ENCODE measurements at regions not wholly inside any gene's neighbourhood (a gene's known extent, or its start where the extent isn't known, plus 50 kb on each side); places are given as distances from the start of the nearest gene placed in this dataset.

DNA sequence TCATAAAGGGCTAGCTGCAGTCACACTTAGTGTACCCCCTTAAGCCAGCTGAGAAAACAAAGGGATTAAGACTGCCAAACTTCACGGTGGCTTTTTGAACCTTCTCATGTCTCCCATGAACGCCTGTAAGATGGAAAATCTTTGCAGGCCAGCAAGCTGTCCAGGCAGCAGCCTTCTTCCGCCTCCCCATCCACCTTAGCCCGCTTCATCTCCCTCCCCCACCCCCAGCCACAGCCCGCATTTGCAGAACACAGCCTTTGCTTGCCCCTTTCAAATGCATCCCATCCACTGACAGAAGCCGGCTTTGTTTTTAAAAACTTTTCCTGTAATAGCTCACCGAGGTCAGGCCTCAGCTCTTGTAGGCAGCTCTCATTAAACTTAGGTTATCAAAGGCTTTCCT is 113.8 kb upstream of the FAM9B start:
- intact Hi-C loops (cut with DNase I), result no loop called here
- DNase-seq (no peak), ATAC-seq (no peak)
- Histone ChIP-seq H3K27me3 (no peaks in the 10 kb centered on the region), H3K9me3 (no peaks in the 10 kb centered on the region), H3K4me3 (no peak overlapping the region), H3K36me3 (no peaks in the 10 kb centered on the region), H3K27ac (no peak overlapping the region), H3K4me1 (no peaks in the 10 kb centered on the region)
- 19% methylated on average over 7 of the region's 7 CpGs for WGBS (ENCODE audit: insufficient coverage, low coverage, low lambda C conversion rate, missing lambda C conversion rate)
- no peak for TF ChIP-seq POLR2A (IDR thresholded peaks at IDR 0.05)
- TF ChIP-seq, protein P1, sequence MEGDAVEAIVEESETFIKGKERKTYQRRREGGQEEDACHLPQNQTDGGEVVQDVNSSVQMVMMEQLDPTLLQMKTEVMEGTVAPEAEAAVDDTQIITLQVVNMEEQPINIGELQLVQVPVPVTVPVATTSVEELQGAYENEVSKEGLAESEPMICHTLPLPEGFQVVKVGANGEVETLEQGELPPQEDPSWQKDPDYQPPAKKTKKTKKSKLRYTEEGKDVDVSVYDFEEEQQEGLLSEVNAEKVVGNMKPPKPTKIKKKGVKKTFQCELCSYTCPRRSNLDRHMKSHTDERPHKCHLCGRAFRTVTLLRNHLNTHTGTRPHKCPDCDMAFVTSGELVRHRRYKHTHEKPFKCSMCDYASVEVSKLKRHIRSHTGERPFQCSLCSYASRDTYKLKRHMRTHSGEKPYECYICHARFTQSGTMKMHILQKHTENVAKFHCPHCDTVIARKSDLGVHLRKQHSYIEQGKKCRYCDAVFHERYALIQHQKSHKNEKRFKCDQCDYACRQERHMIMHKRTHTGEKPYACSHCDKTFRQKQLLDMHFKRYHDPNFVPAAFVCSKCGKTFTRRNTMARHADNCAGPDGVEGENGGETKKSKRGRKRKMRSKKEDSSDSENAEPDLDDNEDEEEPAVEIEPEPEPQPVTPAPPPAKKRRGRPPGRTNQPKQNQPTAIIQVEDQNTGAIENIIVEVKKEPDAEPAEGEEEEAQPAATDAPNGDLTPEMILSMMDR (IDR thresholded peaks at IDR 0.05), result no peak

DNA sequence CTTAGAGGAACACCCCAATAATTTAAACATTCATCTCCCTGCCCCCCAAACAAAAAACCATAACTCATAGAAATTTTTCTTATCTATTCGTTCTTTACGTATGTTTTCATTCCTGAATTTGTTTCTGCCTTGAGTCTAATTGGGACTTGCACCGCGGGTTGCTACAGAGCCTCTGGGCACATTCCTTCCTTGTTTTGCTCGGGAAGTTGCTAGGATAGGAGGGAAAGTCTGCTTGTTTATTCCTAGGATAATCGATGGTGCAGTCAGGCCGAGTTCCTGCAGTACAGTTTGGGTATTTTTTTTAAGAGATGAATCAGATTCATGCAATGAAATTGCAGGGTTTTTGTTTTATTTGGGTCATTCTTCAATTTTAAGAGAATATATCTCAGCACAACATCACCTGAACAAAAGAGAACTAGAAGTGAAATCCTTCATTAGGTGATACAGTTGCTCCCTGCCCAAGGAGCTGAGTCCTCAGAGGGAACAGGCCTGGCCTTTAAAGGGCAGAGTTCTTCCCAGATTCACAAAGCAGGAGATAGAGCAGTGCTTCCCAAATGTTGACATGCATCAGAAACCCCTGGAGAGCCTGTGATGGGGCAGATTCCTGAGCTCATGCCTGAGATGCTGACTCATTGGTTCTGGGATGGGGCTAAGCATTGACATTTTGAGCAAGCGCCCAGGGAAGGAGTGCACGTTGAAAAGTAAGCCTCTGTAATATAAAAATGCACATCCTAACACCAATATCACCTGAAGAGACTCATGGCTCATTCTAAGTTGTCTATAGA is 114.9 kb upstream of the FAM9B start:
- 26% methylated on average over 8 of the region's 9 CpGs for WGBS (ENCODE audit: insufficient coverage, low coverage, low lambda C conversion rate, missing lambda C conversion rate)
- no peak for TF ChIP-seq POLR2A (IDR thresholded peaks at IDR 0.05)
- TF ChIP-seq, protein P1 (IDR thresholded peaks at IDR 0.05), result no peak
- no peaks in the 10 kb centered on the region for H3K36me3 ChIP-seq
- no peak overlapping the region for H3K4me3 ChIP-seq
- H3K27ac ChIP-seq, result no peak overlapping the region
- DNase-seq (no peak), ATAC-seq (no peak)
- no peaks in the 10 kb centered on the region for H3K9me3 ChIP-seq
- intact Hi-C loops (cut with DNase I), result no loop called here
- H3K27me3 ChIP-seq, result no peaks in the 10 kb centered on the region
- no peaks in the 10 kb centered on the region for H3K4me1 ChIP-seq

DNA sequence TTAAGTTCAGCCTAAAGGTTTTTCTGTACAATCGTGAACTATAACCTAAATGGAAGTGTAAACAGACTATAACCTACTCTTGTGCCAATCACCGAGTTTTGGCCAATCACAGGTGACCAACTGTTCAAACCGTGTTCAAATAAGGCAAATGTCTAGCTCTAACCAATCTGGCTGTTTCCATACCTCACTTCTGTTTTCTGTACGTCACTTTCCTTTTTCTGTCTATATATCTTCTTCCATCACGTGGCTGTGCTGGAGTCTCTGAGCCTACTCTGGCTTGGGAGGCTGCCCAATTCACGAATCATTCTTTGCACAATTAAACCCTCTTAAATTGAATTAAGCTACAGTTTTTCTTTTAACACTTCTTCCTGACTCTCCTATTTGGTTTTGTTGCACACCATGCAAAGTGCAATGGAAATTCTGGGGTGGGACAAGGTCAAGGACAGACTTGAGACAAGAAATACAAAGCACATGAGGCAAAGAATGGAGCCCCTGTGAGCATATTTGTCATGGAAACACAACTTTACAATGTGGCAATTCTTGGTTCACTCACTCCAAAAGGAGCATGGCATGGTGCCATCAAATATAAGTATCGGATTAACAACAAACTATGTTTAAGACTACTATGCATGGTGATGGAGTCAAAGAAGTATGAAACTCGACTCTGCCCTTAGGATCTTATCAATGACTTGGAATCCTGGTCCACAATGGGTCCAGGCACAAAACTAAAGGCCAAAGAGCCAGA is 115.7 kb upstream of the FAM9B start:
- DNase-seq, result no peak
- intact Hi-C loops (cut with DNase I), result no loop called here
- no peaks in the 10 kb centered on the region for H3K36me3 ChIP-seq
- no peak overlapping the region for H3K4me3 ChIP-seq
- no peak for TF ChIP-seq POLR2A (IDR thresholded peaks at IDR 0.05)
- TF ChIP-seq, protein P1 (IDR thresholded peaks at IDR 0.05), result no peak
- H3K27me3 ChIP-seq, result no peaks in the 10 kb centered on the region
- no peaks in the 10 kb centered on the region for H3K4me1 ChIP-seq
- no peak for ATAC-seq
- 59% methylated on average over 8 of the region's 8 CpGs for WGBS (ENCODE audit: insufficient coverage, low coverage, low lambda C conversion rate, missing lambda C conversion rate)
- H3K9me3 ChIP-seq, result no peaks in the 10 kb centered on the region
- H3K27ac ChIP-seq, result no peak overlapping the region

DNA sequence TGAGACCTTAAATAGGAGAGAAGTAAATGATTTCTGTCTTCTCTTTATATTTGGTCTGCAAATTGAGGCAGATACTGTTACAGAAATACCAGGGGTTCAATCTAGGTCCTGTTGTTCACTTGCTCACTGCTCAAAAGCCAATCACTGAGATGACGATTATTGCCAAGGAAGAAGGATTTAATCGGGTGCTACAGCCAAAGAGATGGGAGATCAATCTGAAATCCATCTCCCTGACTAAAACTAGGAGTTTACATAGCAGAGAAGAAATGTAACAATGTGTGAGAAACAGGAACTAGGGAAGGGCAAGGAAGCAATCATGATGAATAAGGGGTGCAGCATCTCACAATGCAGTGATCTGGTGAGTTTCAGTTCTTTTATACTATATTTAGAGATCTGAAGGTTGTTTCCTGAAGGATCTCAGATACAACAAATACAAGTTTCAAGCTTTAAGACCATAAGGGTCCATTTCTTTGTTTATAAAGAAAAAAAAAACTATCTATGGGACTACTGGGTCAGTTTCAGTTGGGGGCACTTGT is 117.9 kb upstream of the FAM9B start:
- WGBS (ENCODE audit: insufficient coverage, low coverage, low lambda C conversion rate, missing lambda C conversion rate), result 92% methylated on average over 2 of the region's 2 CpGs

More for the DNA sequence above, 117.9 kb upstream of the FAM9B start:
- no peaks in the 10 kb centered on the region for H3K36me3 ChIP-seq
- no peak overlapping the region for H3K27ac ChIP-seq
- H3K9me3 ChIP-seq, result no peaks in the 10 kb centered on the region
- H3K4me3 ChIP-seq, result no peak overlapping the region
- TF ChIP-seq, protein P1 (IDR thresholded peaks at IDR 0.05), result no peak
- TF ChIP-seq POLR2A (IDR thresholded peaks at IDR 0.05), result no peak
- DNase-seq, result no peak
- no peaks in the 10 kb centered on the region for H3K4me1 ChIP-seq
- no peaks in the 10 kb centered on the region for H3K27me3 ChIP-seq
- intact Hi-C loops (cut with DNase I), result no loop called here
- no peak for ATAC-seq

All from right lobe of liver (tissue), 6 donors.